ENCODE measurements at regions not wholly inside any gene's neighbourhood (a gene's known extent, or its start where the extent isn't known, plus 50 kb on each side); places are given as distances from the start of the nearest gene placed in this dataset.
"Not testable (repeated sequence)": the region's sequence is repeated elsewhere in the genome, so short reads cannot be mapped to it uniquely, and the experiment has no call there.

GRCh38 chrX:40875476-40875875, 140.1 kb upstream of the MED14 start:
- POLR2A ChIA-PET, result no interaction called here
- ATAC-seq (ENCODE audit: low read depth) (no peak), DNase-seq (no peak)
- Mint-ChIP-seq H3K9me3 (no peaks in the 10 kb centered on the region), H3K36me3 (ENCODE audit: low read depth) (no peaks in the 10 kb centered on the region), H3K27me3 (no peaks in the 10 kb centered on the region), H3K4me1 (peaks cover 3% of the 10 kb centered on the region), H3K4me3 (no peak overlapping the region), H3K27ac (no peak overlapping the region)
- CTCF ChIA-PET, result interaction anchor here (0.8 kb wide), 1 partner anchor 240 kb away, joined by 3 read pairs; no protein-coding TSS in a partner anchor
- intact Hi-C loops (cut with micrococcal nuclease), result loop anchor here (10.0 kb wide), 2 partner anchors 139 to 209 kb away; partner anchors contain the start of gene USP9X
- no peak for TF ChIP-seq CTCF (IDR thresholded peaks at IDR 0.05)

- Mint-ChIP-seq H3K4me1 (no peaks in the 10 kb centered on the region), H3K36me3 (ENCODE audit: low read depth) (no peaks in the 10 kb centered on the region), H3K27me3 (peaks cover 6% of the 10 kb centered on the region), H3K27ac (no peak overlapping the region), H3K9me3 (no peaks in the 10 kb centered on the region), H3K4me3 (no peak overlapping the region)
- no peak for TF ChIP-seq CTCF (IDR thresholded peaks at IDR 0.05)
- peak; percentile 40 for ATAC-seq (ENCODE audit: low read depth)
- intact Hi-C loops (cut with micrococcal nuclease), result loop anchor here (1.0 to 10.0 kb wide), 3 partner anchors 137 to 237 kb away; partner anchors contain the start of gene USP9X
- ChIA-PET CTCF (interaction anchor here (1.0 to 3.1 kb wide), 7 partner anchors 8 to 242 kb away, joined by 3 to 64 read pairs (median 3); partner anchors contain the start of gene USP9X), POLR2A (interaction anchor here (1.0 to 1.3 kb wide), 2 partner anchors 208 to 237 kb away, joined by 7 to 11 read pairs; partner anchors contain the start of gene USP9X)
- no peak for DNase-seq
Measured at GRCh38 chrX:40877887-40878286, 142.5 kb upstream of the MED14 start.

GRCh38 chrX:40878766-40879165, 143.4 kb upstream of the MED14 start:
- Mint-ChIP-seq H3K4me3 (no peak overlapping the region), H3K36me3 (ENCODE audit: low read depth) (no peaks in the 10 kb centered on the region), H3K27me3 (peaks cover 6% of the 10 kb centered on the region), H3K27ac (no peak overlapping the region), H3K9me3 (no peaks in the 10 kb centered on the region), H3K4me1 (no peaks in the 10 kb centered on the region)
- ATAC-seq (ENCODE audit: low read depth) (no peak), DNase-seq (no peak)
- ChIA-PET CTCF (interaction anchor here (1.0 to 3.1 kb wide), 5 partner anchors 85 to 236 kb away, joined by 3 to 64 read pairs (median 8); partner anchors contain the start of gene USP9X), POLR2A (interaction anchor here (0.6 to 1.3 kb wide), 2 partner anchors 134 to 207 kb away, joined by 3 to 11 read pairs; partner anchors contain the start of gene USP9X)
- intact Hi-C loops (cut with micrococcal nuclease), result loop anchor here (1.0 to 10.0 kb wide), 3 partner anchors 136 to 237 kb away; partner anchors contain the start of gene USP9X
- TF ChIP-seq CTCF (IDR thresholded peaks at IDR 0.05), result no peak

- CTCF ChIA-PET, result interaction anchor here (1.0 to 3.1 kb wide), 3 partner anchors 206 to 235 kb away, joined by 3 to 64 read pairs (median 11); partner anchors contain the start of gene USP9X
- not testable (repeated sequence) for ATAC-seq (ENCODE audit: low read depth); H3K9me3 Mint-ChIP-seq; H3K27me3 Mint-ChIP-seq; H3K36me3 Mint-ChIP-seq (ENCODE audit: low read depth); H3K4me3 Mint-ChIP-seq; H3K4me1 Mint-ChIP-seq; DNase-seq; H3K27ac Mint-ChIP-seq
- intact Hi-C loops (cut with micrococcal nuclease), result loop anchor here (10.0 kb wide), 2 partner anchors 136 to 206 kb away; partner anchors contain the start of gene USP9X
- POLR2A ChIA-PET, result interaction anchor here (1.3 kb wide), 1 partner anchor 206 kb away, joined by 11 read pairs; the partner anchor contains the start of gene USP9X
Measured at GRCh38 chrX:40879172-40879571, 143.8 kb upstream of the MED14 start.

GRCh38 chrX:40880712-40881111, 145.4 kb upstream of the MED14 start:
- ChIA-PET POLR2A (interaction anchor here (1.1 kb wide), 1 partner anchor 204 kb away, joined by 4 read pairs; the partner anchor contains the start of gene USP9X), CTCF (no interaction called here)
- ATAC-seq (ENCODE audit: low read depth) (no peak), DNase-seq (no peak)
- Mint-ChIP-seq H3K9me3 (no peaks in the 10 kb centered on the region), H3K27ac (no peak overlapping the region), H3K4me1 (no peaks in the 10 kb centered on the region), H3K27me3 (peaks cover 6% of the 10 kb centered on the region), H3K36me3 (ENCODE audit: low read depth) (no peaks in the 10 kb centered on the region), H3K4me3 (no peak overlapping the region)
- no peak for TF ChIP-seq CTCF (IDR thresholded peaks at IDR 0.05)
- intact Hi-C loops (cut with micrococcal nuclease), result no loop called here

All from activated B cell treated with CpG ODN at 0.5 μM for 24 hours (primary cell).